ENCODE measurements at regions not wholly inside any gene's neighbourhood (a gene's known extent, or its start where the extent isn't known, plus 50 kb on each side); places are given as distances from the start of the nearest gene placed in this dataset.

DNA sequence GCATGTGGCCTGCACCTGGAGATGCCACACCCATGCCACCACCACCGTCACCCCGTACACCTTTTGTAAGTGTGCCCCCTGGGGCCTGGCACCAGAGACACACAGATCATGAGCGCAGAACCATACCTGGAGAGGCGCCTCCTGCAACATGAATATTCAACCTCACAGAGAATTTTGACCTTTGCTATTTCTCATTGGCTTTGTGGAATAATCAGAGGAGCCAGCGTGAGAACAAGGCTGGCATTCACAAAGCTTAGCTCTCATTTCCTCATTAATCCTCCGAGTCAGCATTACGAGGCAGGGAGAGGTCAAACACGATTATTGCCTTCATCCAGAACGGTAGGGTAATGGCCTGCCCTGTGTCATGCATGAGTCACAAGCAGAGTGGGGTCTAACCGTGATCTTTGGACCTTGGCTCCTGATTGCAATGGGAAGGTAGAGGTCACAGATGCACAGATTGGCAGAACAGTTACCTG is 73.0 kb upstream of the POMGNT2 start:
- TF ChIP-seq POLR2A (IDR thresholded peaks at IDR 0.05; ENCODE audit: low read depth, low read length) (no peak), POLR2AphosphoS5 (IDR thresholded peaks at IDR 0.05; ENCODE audit: low read depth, low read length) (no peak), TAF1 (IDR thresholded peaks at IDR 0.05; ENCODE audit: low read depth, low read length) (no peak), POU2F2 (IDR thresholded peaks at IDR 0.05; ENCODE audit: low read depth, low read length) (no peak), SPI1 (IDR thresholded peaks at IDR 0.05; ENCODE audit: low read depth, low read length) (no peak), PAX5 (IDR thresholded peaks at IDR 0.05; ENCODE audit: insufficient read depth, low read length, severe bottlenecking) (no peak)
